Naive B cell (primary cell): ENCODE measurements at regions not wholly inside any gene's neighbourhood (a gene's known extent, or its start where the extent isn't known, plus 50 kb on each side); places are given as distances from the start of the nearest gene placed in this dataset.

Source experiments
- ATAC-seq, 2 donors: fragments of 150-1000 bp; cut with Tn5 transposase; 2 replicates each; pipeline ENCODE4 v1.10.0; 2021; ENCODE audit warnings: low read depth in 2 of 2, mild to moderate bottlenecking in 2 of 2, moderate library complexity in 2 of 2
- DNase-seq: peaks from one replicate; pipeline ENCODE4 v3.0.0; 2022
- H3K27ac Mint-ChIP-seq, 6 donors: one replicate each; pipeline ENCODE4 v1.8.0; 2020 to 2022; ENCODE audit warnings: mild to moderate bottlenecking in 6 of 6, mixed read lengths in 6 of 6, moderate library complexity in 5 of 6, inconsistent platforms in 2 of 6
- H3K27me3 Mint-ChIP-seq, 3 donors: one replicate each; pipeline ENCODE4 v1.8.0; 2021 to 2022; ENCODE audit warnings: mixed read lengths in 3 of 3, mild to moderate bottlenecking in 1 of 3
- H3K36me3 Mint-ChIP-seq, 2 donors: one replicate each; pipeline ENCODE4 v1.8.0; 2020 to 2022; ENCODE audit warnings: mixed read lengths in 2 of 2, inconsistent platforms in 1 of 2, mild to moderate bottlenecking in 1 of 2
- H3K4me1 Mint-ChIP-seq, 3 donors: one replicate each; pipeline ENCODE4 v1.8.0; 2020 to 2022; ENCODE audit warnings: mixed read lengths in 3 of 3, inconsistent platforms in 1 of 3, mild to moderate bottlenecking in 1 of 3, moderate library complexity in 1 of 3
- H3K4me3 Mint-ChIP-seq, 8 donors: one replicate each; pipeline ENCODE4 v1.8.0; 2020 to 2022; ENCODE audit warnings: mild to moderate bottlenecking in 8 of 8, mixed read lengths in 8 of 8, moderate library complexity in 8 of 8, inconsistent platforms in 2 of 8
- H3K9me3 Mint-ChIP-seq, 7 donors: one replicate each; pipeline ENCODE4 v1.8.0; 2020 to 2022; ENCODE audit warnings: mixed read lengths in 7 of 7, mild to moderate bottlenecking in 5 of 7, inconsistent platforms in 2 of 7, moderate library complexity in 1 of 7

GRCh38 chr15:46548989-46549388 lies 914.2 kb downstream of the SQOR start:
- no peaks in the 10 kb centered on the region for H3K27me3 Mint-ChIP-seq
- peaks cover 0 to 18% (median 5%) of the 10 kb centered on the region in 7 donors for H3K9me3 Mint-ChIP-seq
- no peak for ATAC-seq

DNA sequence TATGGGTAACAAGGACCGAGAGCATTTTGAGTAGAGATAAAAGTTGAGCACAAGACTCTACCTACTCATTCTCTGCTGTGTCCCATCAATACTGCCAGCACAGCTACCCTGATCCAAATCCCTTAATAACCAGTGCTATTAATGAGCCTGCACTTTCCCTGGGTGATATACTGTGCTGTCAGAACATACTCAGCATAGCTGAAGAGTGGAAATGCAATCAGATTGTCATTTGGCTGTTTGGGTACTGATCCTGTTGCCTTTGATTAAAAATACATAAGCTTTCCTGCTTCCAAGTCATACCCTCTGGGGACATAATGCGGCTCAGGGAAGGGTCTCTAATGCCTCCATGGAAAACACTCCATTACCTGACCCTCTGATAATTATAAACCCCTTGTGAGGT lies 917.5 kb downstream of the SQOR start:
- DNase-seq, result no peak
- Mint-ChIP-seq H3K9me3 (peaks cover 0 to 14% (median 9%) of the 10 kb centered on the region in 7 donors), H3K27ac (no peak overlapping the region), H3K4me1 (no peaks in the 10 kb centered on the region), H3K36me3 (no peaks in the 10 kb centered on the region), H3K27me3 (no peaks in the 10 kb centered on the region), H3K4me3 (no peak overlapping the region)
- no peak for ATAC-seq

More at GRCh38 chr15:46548989-46549388, 914.2 kb downstream of the SQOR start:
- no peak for DNase-seq
- H3K36me3 Mint-ChIP-seq, result no peaks in the 10 kb centered on the region
- no peaks in the 10 kb centered on the region for H3K4me1 Mint-ChIP-seq
- no peak overlapping the region for H3K27ac Mint-ChIP-seq
- no peak overlapping the region for H3K4me3 Mint-ChIP-seq

GRCh38 chr15:46555547-46555946 lies 920.7 kb downstream of the SQOR start:
- Mint-ChIP-seq H3K27ac (no peak overlapping the region), H3K4me3 (no peak overlapping the region), H3K4me1 (no peaks in the 10 kb centered on the region), H3K27me3 (no peaks in the 10 kb centered on the region), H3K9me3 (peaks cover 0 to 10% (median 3%) of the 10 kb centered on the region in 7 donors), H3K36me3 (no peaks in the 10 kb centered on the region)
- ATAC-seq, result no peak
- DNase-seq, result no peak

DNA sequence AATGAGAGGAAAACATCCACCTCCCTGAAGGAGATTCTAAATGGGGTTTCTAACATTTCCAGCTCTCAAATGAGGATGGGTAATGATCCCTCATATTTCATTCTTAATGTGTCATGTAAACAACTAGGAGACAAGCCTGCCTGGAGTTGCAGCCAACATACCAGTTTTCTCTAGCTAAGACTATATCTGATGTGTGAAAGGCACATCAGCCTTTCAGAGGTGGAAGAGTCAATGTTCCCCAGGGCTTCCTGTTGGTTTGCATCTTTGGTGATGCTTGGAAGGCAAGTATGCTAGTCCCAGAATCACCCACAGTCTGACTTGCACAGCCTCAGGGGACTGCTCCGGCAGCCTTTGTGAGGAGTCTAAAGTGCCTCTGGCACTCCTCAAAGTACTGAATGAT lies 921.2 kb downstream of the SQOR start:
- no peak for ATAC-seq
- Mint-ChIP-seq H3K4me1 (no peaks in the 10 kb centered on the region), H3K27ac (no peak overlapping the region)

GRCh38 chr15:46556559-46557379 lies 921.9 kb downstream of the SQOR start:
- H3K27ac Mint-ChIP-seq, result no peak overlapping the region
- H3K27me3 Mint-ChIP-seq, result no peaks in the 10 kb centered on the region
- H3K36me3 Mint-ChIP-seq, result no peaks in the 10 kb centered on the region
- H3K4me3 Mint-ChIP-seq, result no peak overlapping the region
- DNase-seq (no peak), ATAC-seq (no peak)
- no peaks in the 10 kb centered on the region for H3K4me1 Mint-ChIP-seq
- peaks cover 0 to 11% (median 4%) of the 10 kb centered on the region in 7 donors for H3K9me3 Mint-ChIP-seq

More for the DNA sequence above, 921.2 kb downstream of the SQOR start:
- no peak for DNase-seq
- Mint-ChIP-seq H3K4me3 (no peak overlapping the region), H3K36me3 (no peaks in the 10 kb centered on the region), H3K27me3 (no peaks in the 10 kb centered on the region), H3K9me3 (peaks cover 0 to 10% (median 3%) of the 10 kb centered on the region in 7 donors)

DNA sequence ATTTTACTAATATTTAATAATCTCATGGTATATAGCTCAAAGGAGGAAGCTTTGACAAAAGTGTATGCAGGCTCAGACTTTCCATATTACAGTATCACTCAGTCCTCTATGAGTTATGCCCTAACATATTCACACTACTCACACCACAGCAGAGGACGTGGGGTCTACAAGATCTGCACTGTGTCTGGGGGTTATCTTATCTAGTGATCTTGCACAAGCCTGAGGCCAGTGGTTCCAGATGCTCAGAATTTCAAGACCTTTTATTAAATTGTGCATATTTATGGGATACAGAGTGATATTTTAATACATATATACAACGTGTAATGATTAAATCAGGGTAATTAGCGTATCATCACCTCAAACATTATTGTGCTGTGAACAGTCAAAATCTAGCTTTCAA lies 933.1 kb downstream of the SQOR start:
- H3K27ac Mint-ChIP-seq, result no peak overlapping the region
- peaks cover 0 to 3% (median 0%) of the 10 kb centered on the region in 3 donors for H3K27me3 Mint-ChIP-seq
- no peaks in the 10 kb centered on the region for H3K4me1 Mint-ChIP-seq
- no peak overlapping the region for H3K4me3 Mint-ChIP-seq
- H3K36me3 Mint-ChIP-seq, result no peaks in the 10 kb centered on the region
- ATAC-seq (no peak), DNase-seq (no peak)
- H3K9me3 Mint-ChIP-seq, result peaks cover 0 to 10% (median 3%) of the 10 kb centered on the region in 7 donors

DNA sequence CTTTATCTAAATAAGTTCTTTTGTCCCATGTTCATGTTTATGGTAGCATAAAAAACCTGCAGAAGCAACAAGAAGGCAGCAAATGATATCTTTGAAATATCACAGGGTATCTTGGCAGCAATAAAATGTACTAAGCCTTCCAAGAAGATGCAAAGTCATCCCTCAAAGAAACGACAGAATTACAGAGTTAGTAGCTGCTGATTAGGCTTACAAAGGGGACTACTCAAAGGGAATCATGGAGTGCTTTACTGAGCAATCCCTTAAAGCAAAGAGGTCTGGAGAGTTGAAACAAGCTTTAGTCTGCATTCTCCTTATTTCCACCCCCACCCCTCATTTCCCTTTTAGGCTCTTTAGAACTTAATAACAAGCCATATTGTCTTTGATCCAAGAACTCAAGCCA lies 935.0 kb downstream of the SQOR start:
- Mint-ChIP-seq H3K27ac (no peak overlapping the region), H3K4me1 (no peaks in the 10 kb centered on the region), H3K36me3 (no peaks in the 10 kb centered on the region), H3K9me3 (peaks cover 0 to 8% (median 2%) of the 10 kb centered on the region in 7 donors), H3K27me3 (peaks cover 0 to 3% (median 0%) of the 10 kb centered on the region in 3 donors), H3K4me3 (no peak overlapping the region)
- ATAC-seq, result no peak
- no peak for DNase-seq

DNA sequence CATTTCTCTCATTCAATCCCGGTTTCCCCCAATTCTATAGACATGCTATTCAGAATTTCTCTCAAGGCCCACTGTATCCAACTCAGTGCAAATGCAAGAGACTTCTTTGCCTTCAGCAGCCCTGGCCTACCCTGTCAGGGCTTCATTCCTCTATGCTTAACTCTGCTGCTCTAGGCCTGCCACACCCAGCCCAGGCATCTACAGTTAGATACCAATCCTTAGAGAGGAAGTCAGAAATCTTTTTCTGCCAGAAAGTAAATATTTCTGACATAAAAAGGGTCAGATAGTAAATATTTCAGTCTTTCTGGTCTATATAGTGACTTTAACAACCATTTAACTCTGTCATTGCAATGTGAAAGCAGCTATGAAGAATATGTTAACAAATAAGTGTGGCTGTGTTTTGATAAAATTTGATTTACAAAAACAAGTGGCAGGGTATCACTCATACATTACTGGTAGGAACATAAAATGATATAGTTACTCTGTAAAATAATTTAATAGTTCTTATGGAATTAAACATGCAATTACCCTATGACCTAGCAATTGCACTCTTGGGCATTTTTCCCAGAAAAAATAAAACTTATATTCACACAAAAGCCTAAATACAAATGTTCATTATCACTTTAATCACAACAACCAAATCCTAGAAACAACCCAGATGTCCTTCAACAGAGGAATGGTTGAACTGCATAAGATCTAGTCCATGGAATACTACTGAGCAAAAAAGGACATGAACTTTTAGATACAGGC lies 942.0 kb downstream of the SQOR start:
- DNase-seq (no peak), ATAC-seq (no peak)
- no peaks in the 10 kb centered on the region for H3K36me3 Mint-ChIP-seq
- no peaks in the 10 kb centered on the region for H3K27me3 Mint-ChIP-seq
- peaks cover 0 to 9% (median 1%) of the 10 kb centered on the region in 7 donors for H3K9me3 Mint-ChIP-seq
- H3K4me1 Mint-ChIP-seq, result no peaks in the 10 kb centered on the region
- H3K4me3 Mint-ChIP-seq, result no peak overlapping the region
- H3K27ac Mint-ChIP-seq, result no peak overlapping the region

- Mint-ChIP-seq H3K4me1 (no peaks in the 10 kb centered on the region), H3K27me3 (no peaks in the 10 kb centered on the region), H3K4me3 (no peak overlapping the region), H3K36me3 (no peaks in the 10 kb centered on the region), H3K9me3 (peaks cover 0 to 8% (median 1%) of the 10 kb centered on the region in 7 donors), H3K27ac (no peak overlapping the region)
- no peak for DNase-seq
- no peak for ATAC-seq
Measured at GRCh38 chr15:46577767-46578166, 942.9 kb downstream of the SQOR start.

DNA sequence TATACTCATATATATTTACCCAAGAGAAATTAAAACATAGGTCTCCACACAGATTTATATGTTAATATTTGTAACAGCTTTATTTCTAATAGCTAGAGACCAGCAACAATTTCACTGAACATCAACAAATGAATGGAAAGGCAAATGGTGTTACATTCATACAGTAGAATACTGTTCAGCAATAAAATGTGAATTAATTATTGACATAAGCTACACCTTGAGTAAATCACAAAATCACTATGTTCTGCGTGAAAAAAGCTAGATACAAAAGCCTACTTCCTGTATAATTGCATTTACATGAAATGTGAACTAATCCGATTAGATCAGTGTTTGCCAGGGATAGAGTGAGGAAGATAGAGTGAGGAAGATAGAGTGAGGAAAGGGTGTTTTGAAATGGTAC lies 945.7 kb downstream of the SQOR start:
- Mint-ChIP-seq H3K4me3 (no peak overlapping the region), H3K36me3 (no peaks in the 10 kb centered on the region), H3K27ac (no peak overlapping the region), H3K4me1 (no peaks in the 10 kb centered on the region), H3K27me3 (no peaks in the 10 kb centered on the region), H3K9me3 (peaks cover 0 to 12% (median 2%) of the 10 kb centered on the region in 7 donors)
- no peak for DNase-seq
- no peak for ATAC-seq

- no peak overlapping the region for H3K4me3 Mint-ChIP-seq
- H3K36me3 Mint-ChIP-seq, result no peaks in the 10 kb centered on the region
- no peak overlapping the region for H3K27ac Mint-ChIP-seq
- DNase-seq (no peak), ATAC-seq (no peak)
- no peaks in the 10 kb centered on the region for H3K27me3 Mint-ChIP-seq
- H3K4me1 Mint-ChIP-seq, result no peaks in the 10 kb centered on the region
- peaks cover 0 to 12% (median 2%) of the 10 kb centered on the region in 7 donors for H3K9me3 Mint-ChIP-seq
Measured at GRCh38 chr15:46580924-46581323, 946.1 kb downstream of the SQOR start.

DNA sequence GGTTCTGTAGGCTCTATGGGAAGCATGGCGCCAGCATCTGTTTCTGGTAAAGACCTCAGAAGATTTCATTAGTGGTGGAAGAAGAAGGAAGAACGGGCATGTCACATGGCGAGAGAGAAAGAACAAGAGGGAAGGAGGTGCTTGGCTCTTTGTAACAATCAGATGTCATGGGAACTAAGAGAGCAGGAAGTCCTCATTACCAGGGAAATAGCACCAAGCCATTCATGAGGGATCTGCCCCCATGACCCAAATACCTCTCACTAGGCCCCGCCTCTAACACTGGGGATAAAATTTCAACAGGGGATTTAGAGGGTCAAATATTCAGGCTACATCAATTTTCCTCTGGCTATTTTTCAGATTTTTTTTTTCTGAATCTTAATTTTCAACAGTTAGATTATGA lies 954.3 kb downstream of the SQOR start:
- Mint-ChIP-seq H3K27ac (no peak overlapping the region), H3K36me3 (no peaks in the 10 kb centered on the region), H3K4me3 (peak overlapping the region in 1 of 8 donors; percentile 9), H3K4me1 (no peaks in the 10 kb centered on the region), H3K27me3 (no peaks in the 10 kb centered on the region), H3K9me3 (peaks cover 0 to 17% (median 9%) of the 10 kb centered on the region in 7 donors)
- ATAC-seq (no peak), DNase-seq (no peak)

GRCh38 chr15:46591462-46591861 lies 956.6 kb downstream of the SQOR start:
- DNase-seq, result no peak
- no peak overlapping the region for H3K4me3 Mint-ChIP-seq
- no peaks in the 10 kb centered on the region for H3K36me3 Mint-ChIP-seq
- H3K4me1 Mint-ChIP-seq, result no peaks in the 10 kb centered on the region
- H3K9me3 Mint-ChIP-seq, result peaks cover 0 to 17% (median 7%) of the 10 kb centered on the region in 7 donors
- H3K27ac Mint-ChIP-seq, result no peak overlapping the region
- no peak for ATAC-seq
- no peaks in the 10 kb centered on the region for H3K27me3 Mint-ChIP-seq

- peaks cover 0 to 13% (median 3%) of the 10 kb centered on the region in 7 donors for H3K9me3 Mint-ChIP-seq
- no peak for DNase-seq
Measured at GRCh38 chr15:46595016-46595415, 960.2 kb downstream of the SQOR start.

More at GRCh38 chr15:46595016-46595415, 960.2 kb downstream of the SQOR start:
- no peak overlapping the region for H3K4me3 Mint-ChIP-seq
- no peaks in the 10 kb centered on the region for H3K27me3 Mint-ChIP-seq
- H3K27ac Mint-ChIP-seq, result no peak overlapping the region
- no peak for ATAC-seq
- H3K4me1 Mint-ChIP-seq, result no peaks in the 10 kb centered on the region
- H3K36me3 Mint-ChIP-seq, result no peaks in the 10 kb centered on the region
